Naive thymus-derived CD8-positive, alpha-beta T cell (primary cell): ENCODE measurements at regions not wholly inside any gene's neighbourhood (a gene's known extent, or its start where the extent isn't known, plus 50 kb on each side); places are given as distances from the start of the nearest gene placed in this dataset.

Source experiments
- ATAC-seq, 2 donors: fragments of 150-1000 bp; cut with Tn5 transposase in 1 of 2; sonication (Bioruptor Pico), chemical (Tn5 transposase) in 1 of 2; 1 replicate in 1 of 2; 2 replicates in 1 of 2; pipeline ENCODE4 v1.10.0; 2021; ENCODE audit warnings: mild to moderate bottlenecking in 2 of 2, moderate library complexity in 2 of 2
- POLR2A ChIA-PET: fragments of 350-600 bp; sonication (Branson Sonifier 250); formaldehyde crosslinking; loops from one replicate; lab custom pipeline; 2021; ENCODE audit warnings: antibody characterized with exemption; lab: Charles Lee
- DNase-seq, 10 donors: peaks; one replicate each; pipeline versions ENCODE4 v3.0.0 to v3.0.0-alpha.2; 2020 to 2022
- H3K27ac Mint-ChIP-seq, 10 donors: one replicate each; pipeline ENCODE4 v1.8.0; 2020 to 2022; ENCODE audit warnings: mild to moderate bottlenecking in 10 of 10, mixed read lengths in 10 of 10, moderate library complexity in 4 of 10, inconsistent platforms in 1 of 10
- H3K27me3 Mint-ChIP-seq, 5 donors: one replicate each; pipeline ENCODE4 v1.8.0; 2021 to 2022; ENCODE audit warnings: mixed read lengths in 5 of 5
- H3K36me3 Mint-ChIP-seq, 3 donors: one replicate each; pipeline ENCODE4 v1.8.0; 2020 to 2022; ENCODE audit warnings: mixed read lengths in 3 of 3, mild to moderate bottlenecking in 2 of 3, inconsistent platforms in 1 of 3
- H3K4me1 Mint-ChIP-seq, 4 donors: one replicate each; pipeline ENCODE4 v1.8.0; 2021 to 2022; ENCODE audit warnings: mixed read lengths in 4 of 4
- H3K4me3 Mint-ChIP-seq, 10 donors: one replicate each; pipeline ENCODE4 v1.8.0; 2020 to 2022; ENCODE audit warnings: mild to moderate bottlenecking in 10 of 10, mixed read lengths in 10 of 10, moderate library complexity in 6 of 10, inconsistent platforms in 1 of 10
- H3K9me3 Mint-ChIP-seq, 9 donors: one replicate each; pipeline ENCODE4 v1.8.0; 2020 to 2022; ENCODE audit warnings: mixed read lengths in 9 of 9, mild to moderate bottlenecking in 3 of 9, inconsistent platforms in 1 of 9, moderate library complexity in 1 of 9

DNA sequence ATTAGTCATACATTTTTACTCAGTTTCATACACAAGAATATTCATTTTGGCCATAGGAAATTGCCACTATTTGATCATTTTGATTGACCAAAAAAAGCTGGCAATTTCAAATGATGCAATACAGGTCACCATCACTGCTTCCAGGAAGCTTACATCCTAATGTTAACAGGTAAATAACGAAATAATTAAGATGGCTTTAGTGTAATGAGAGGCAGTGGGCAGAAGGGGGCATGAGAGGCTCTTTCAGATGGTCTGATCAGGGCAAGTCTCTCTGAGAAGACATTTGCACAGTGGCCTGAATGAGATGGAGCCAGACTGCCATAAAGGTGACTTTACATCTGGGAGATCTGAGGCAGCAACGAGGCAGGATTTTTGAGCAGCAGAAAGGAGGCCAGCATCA, 170.7 kb downstream of the SLIT2 start:
- no peaks in the 10 kb centered on the region for H3K9me3 Mint-ChIP-seq
- ATAC-seq (peak in 1 of 2 donors; percentile 44), DNase-seq (peak in 6 of 10 donors; percentile 1 to 22 (median 10))
- POLR2A ChIA-PET = no interaction called here
- no peak overlapping the region for H3K27ac Mint-ChIP-seq
- peaks cover 2 to 9% (median 2%) of the 10 kb centered on the region in 5 donors for H3K27me3 Mint-ChIP-seq
- H3K4me1 Mint-ChIP-seq = peaks cover 0 to 6% (median 4%) of the 10 kb centered on the region in 4 donors
- no peak overlapping the region for H3K4me3 Mint-ChIP-seq
- no peaks in the 10 kb centered on the region for H3K36me3 Mint-ChIP-seq

DNA sequence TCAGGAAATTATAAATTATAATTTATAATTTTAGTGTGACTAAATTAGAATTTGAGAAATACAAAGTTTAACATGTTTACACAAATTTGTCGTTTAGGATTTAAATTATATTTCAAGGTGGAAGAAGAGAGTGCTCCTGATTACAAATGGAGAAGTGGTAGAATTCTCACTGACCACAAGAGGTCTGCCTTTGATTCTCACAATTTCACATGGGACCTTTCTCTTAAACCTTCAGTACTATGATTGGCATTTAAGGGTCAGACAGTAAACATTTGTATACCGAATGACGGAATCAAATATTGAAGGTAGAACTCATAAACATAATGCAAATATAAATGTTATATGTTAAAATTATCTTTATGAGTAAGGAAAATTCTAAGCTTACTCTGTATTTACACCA, 171.7 kb downstream of the SLIT2 start:
- POLR2A ChIA-PET = no interaction called here
- no peaks in the 10 kb centered on the region for H3K36me3 Mint-ChIP-seq
- ATAC-seq = no peak
- H3K4me1 Mint-ChIP-seq = peaks cover 0 to 6% (median 4%) of the 10 kb centered on the region in 4 donors
- no peak for DNase-seq
- no peaks in the 10 kb centered on the region for H3K9me3 Mint-ChIP-seq
- H3K4me3 Mint-ChIP-seq = no peak overlapping the region
- H3K27me3 Mint-ChIP-seq = peaks cover 2 to 9% (median 2%) of the 10 kb centered on the region in 5 donors
- no peak overlapping the region for H3K27ac Mint-ChIP-seq

DNA sequence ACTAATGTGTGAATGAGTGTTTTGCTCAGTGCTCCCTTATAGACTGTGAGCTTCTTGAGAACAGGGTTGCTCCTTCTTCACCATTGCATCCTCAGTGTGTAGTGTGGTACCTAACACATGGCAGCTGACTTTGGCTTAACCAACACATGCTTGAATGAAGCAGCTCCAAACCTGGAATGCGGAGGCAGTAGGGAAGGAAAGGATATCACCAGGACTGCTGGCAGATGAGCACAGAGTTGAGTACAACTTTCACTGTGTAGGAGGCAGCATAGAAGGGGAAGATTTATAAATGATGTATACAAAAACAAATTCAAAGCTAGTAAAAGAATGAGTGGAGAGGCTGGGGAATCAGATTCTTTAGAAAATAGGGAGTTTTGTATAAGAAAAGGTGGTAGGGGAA, 174.3 kb downstream of the SLIT2 start:
- no peak overlapping the region for H3K27ac Mint-ChIP-seq
- no peak for DNase-seq
- no peak for ATAC-seq
- POLR2A ChIA-PET = no interaction called here
- no peaks in the 10 kb centered on the region for H3K9me3 Mint-ChIP-seq
- peaks cover 2 to 18% (median 2%) of the 10 kb centered on the region in 5 donors for H3K27me3 Mint-ChIP-seq
- no peaks in the 10 kb centered on the region for H3K36me3 Mint-ChIP-seq
- no peaks in the 10 kb centered on the region for H3K4me1 Mint-ChIP-seq
- no peak overlapping the region for H3K4me3 Mint-ChIP-seq

DNA sequence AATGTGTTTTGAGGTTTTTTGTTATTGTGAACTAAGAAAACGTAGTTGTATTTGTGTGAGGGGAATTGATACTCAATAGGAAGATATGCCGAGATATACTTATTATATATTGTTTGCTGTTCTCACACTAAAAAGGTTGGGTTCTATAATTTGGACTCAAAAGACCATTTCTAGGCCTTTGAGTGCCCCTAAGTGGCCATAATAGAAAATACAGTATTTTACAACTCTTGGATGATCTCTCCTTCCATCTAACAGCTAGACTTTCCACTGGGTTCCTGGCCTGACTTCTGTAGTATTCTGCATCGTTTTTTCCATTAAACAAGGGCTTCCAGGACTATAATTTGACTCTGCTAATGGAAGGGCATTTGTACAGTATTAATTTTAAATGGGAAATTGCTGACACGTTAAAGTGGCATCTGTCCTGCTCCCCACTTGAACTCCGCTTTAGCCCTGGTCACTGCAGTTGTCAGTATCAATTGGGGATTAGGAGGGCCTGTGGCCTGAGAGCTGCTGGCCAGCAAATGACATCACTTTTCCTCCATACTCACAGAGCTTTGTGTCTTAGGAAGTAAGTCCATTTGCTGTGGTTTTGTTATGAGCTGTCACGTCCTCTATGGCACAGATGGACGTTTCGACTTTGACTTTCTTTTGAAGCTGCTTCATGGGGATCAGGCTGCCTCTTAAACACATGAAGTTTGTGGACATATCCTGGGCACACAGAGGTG, 176.9 kb downstream of the SLIT2 start:
- H3K4me1 Mint-ChIP-seq = no peaks in the 10 kb centered on the region
- POLR2A ChIA-PET = no interaction called here
- H3K4me3 Mint-ChIP-seq = no peak overlapping the region
- DNase-seq (no peak), ATAC-seq (no peak)
- peaks cover 0 to 18% (median 1%) of the 10 kb centered on the region in 5 donors for H3K27me3 Mint-ChIP-seq
- no peaks in the 10 kb centered on the region for H3K9me3 Mint-ChIP-seq
- H3K27ac Mint-ChIP-seq = no peak overlapping the region
- no peaks in the 10 kb centered on the region for H3K36me3 Mint-ChIP-seq

DNA sequence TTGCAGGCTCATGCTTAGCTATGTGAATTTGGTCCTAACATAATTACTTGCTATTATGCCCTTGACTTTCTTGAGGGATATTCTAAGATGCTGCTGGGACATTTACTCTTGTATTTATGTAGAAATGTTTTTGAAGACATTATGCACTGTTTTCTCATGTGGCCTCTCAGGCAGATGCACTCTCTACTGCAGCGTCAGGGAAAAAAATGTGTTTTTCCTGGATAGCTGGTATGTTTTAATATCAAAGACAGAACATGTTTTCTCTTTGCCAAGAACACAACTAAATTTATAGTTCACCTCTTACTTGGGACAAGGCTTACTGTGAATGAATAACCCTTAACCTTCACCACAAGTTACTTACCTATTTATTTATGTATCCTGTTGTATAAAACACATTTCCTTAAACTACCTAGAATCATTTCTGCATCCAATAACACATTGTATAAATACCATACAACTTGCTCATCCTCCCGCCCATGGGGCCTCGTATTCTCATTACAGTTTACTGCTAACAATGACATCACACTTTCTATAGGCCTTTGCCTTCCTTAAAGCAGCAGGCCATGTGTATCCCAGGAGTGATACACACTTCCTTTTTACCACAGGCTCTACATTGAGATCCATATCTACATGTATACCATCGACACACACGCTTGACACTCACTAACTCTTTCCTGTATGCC, 178.7 kb downstream of the SLIT2 start:
- Mint-ChIP-seq H3K27ac (no peak overlapping the region), H3K27me3 (peaks cover 1 to 18% (median 3%) of the 10 kb centered on the region in 5 donors), H3K4me3 (no peak overlapping the region), H3K36me3 (no peaks in the 10 kb centered on the region), H3K4me1 (no peaks in the 10 kb centered on the region), H3K9me3 (no peaks in the 10 kb centered on the region)
- ATAC-seq (no peak), DNase-seq (no peak)
- POLR2A ChIA-PET = no interaction called here

DNA sequence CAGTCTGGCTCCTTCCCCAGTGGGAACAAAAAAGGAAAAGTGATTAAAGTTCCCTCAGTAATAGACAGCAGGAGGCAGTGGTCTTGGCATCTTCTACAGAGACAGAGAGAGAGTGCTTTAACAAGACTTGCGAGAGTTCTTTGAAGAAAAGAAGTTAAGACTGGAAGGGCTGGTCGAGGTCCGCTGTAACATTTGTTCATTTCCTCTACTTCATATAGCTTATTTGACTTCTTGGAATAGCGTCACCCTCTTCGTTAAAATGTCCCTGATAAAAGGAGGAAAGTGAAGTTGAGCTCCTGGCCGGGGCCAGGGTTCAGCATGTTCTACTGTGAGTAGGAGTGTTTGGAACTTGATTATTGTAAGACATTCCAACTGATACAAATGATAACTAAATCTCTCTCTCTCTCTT, 179.8 kb downstream of the SLIT2 start:
- Mint-ChIP-seq H3K4me1 (no peaks in the 10 kb centered on the region), H3K27ac (no peak overlapping the region), H3K36me3 (no peaks in the 10 kb centered on the region), H3K9me3 (no peaks in the 10 kb centered on the region), H3K4me3 (no peak overlapping the region), H3K27me3 (peaks cover 1 to 18% (median 3%) of the 10 kb centered on the region in 5 donors)
- POLR2A ChIA-PET = no interaction called here
- no peak for ATAC-seq
- no peak for DNase-seq

DNA sequence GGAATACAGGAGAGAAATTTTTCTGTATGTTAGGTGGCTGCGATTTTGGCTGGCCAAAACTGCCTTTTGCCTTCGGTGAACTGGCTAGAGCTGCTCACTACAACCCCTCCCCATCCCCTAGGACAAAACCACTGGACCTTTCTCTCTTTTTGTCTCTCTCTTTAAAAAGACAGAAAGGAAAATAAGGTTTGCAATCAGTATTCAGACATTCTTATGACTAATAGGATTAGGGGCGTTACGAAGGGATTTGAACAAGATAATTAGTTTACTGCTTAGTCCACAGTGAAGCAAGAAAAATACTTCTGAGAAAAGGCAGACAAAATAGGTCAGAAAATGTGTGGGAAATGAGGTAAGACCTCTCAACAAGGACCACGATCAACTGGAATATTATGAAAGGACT, 180.4 kb downstream of the SLIT2 start:
- DNase-seq = no peak
- POLR2A ChIA-PET = no interaction called here
- Mint-ChIP-seq H3K4me3 (no peak overlapping the region), H3K27ac (no peak overlapping the region), H3K9me3 (no peaks in the 10 kb centered on the region), H3K36me3 (no peaks in the 10 kb centered on the region), H3K4me1 (no peaks in the 10 kb centered on the region), H3K27me3 (peaks cover 1 to 18% (median 3%) of the 10 kb centered on the region in 5 donors)
- ATAC-seq = no peak

DNA sequence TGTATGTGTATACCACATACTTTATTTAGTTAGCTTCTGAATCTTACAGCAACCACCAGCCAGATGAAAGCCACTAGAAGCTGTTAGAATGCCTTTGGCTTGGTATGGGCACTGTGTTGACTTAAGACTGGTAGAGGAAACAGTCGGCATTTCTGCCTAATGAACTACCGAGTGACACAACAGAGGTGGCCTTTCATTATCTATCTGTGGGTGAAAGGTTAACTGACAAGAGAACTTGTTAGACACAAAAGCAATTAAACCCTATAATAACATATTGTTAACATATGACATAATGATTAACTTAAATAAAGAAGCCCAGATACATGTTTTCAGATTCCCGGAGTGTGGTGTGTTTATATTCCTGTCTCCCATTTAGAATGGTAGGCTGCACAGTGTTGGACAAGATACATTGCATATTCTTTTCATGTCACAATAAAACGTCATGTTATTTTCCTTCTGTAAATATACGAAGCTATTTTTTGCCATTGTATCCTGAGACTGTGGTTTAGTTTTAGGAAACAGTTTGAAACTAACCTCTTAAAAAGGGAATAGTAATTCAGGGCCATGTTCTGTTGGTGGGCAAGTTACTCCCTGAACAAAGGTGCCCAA, 181.5 kb downstream of the SLIT2 start:
- H3K36me3 Mint-ChIP-seq = no peaks in the 10 kb centered on the region
- DNase-seq (no peak), ATAC-seq (no peak)
- POLR2A ChIA-PET = no interaction called here
- no peak overlapping the region for H3K4me3 Mint-ChIP-seq
- no peaks in the 10 kb centered on the region for H3K9me3 Mint-ChIP-seq
- H3K27ac Mint-ChIP-seq = no peak overlapping the region
- peaks cover 1 to 12% (median 3%) of the 10 kb centered on the region in 5 donors for H3K27me3 Mint-ChIP-seq
- no peaks in the 10 kb centered on the region for H3K4me1 Mint-ChIP-seq

DNA sequence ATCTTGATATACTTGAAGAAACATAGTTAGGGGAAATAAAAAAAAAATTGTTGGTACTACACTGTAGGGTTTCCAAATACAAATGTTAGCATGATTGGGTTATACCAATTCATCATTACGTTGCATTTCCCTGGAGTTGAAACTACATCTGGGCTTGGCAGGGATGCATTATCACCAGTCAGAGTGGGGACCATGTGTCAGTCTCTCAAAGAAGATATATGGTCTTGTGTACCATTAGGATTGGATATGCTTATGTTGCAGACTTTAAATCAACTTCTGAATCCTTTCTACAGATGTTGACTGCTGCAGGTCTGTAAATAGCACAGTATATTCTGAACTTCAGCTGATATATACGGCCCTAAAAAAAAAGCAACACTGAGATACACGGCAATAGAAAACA, 188.5 kb downstream of the SLIT2 start:
- Mint-ChIP-seq H3K4me1 (peaks cover 0 to 2% (median 0%) of the 10 kb centered on the region in 4 donors), H3K36me3 (peaks cover 0 to 1% (median 0%) of the 10 kb centered on the region in 3 donors), H3K27me3 (peaks cover 0 to 9% (median 4%) of the 10 kb centered on the region in 5 donors), H3K4me3 (no peak overlapping the region), H3K27ac (no peak overlapping the region), H3K9me3 (peaks cover 0 to 2% (median 0%) of the 10 kb centered on the region in 9 donors)
- POLR2A ChIA-PET = no interaction called here
- no peak for ATAC-seq
- DNase-seq = no peak

DNA sequence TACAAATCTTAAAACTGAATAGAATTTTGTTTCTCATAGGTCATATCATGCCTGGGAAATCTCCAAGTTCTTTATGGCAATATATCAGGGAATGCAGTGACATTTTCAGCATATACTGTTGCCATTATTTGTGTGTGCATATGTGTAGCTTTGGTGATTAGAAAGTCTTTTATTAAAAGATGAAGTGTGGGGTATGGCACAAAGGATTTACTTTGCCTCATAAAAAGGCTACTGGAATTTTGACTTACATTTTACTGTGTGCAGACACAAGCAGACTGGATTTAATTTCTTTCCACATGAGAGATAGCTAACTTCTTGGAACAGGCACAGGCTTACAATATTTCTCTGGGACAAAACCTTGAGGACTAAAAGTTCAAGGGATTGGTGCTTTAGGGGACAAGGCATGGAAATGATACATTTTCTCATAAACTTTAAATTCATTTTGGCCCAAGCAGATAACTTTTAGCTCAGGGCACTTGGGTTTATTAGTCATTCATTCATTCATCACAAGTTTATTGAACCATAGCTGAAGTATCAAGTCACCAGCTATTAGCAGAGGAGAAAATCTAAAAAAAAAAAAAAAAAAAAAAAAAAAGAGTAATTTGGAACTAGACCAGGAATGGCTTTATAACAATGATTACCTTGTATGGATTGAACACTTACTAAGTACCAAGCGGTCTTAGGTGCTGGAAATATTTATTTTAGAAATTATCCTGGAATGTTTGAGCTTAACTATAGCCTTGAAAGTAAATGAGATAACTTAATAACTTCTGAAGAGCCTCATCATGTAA, 191.5 kb downstream of the SLIT2 start:
- no peak for ATAC-seq
- POLR2A ChIA-PET = no interaction called here
- no peak overlapping the region for H3K4me3 Mint-ChIP-seq
- DNase-seq = no peak
- peaks cover 0 to 2% (median 0%) of the 10 kb centered on the region in 9 donors for H3K9me3 Mint-ChIP-seq
- H3K27me3 Mint-ChIP-seq = peaks cover 0 to 11% (median 4%) of the 10 kb centered on the region in 5 donors
- H3K36me3 Mint-ChIP-seq = peaks cover 0 to 1% (median 0%) of the 10 kb centered on the region in 3 donors
- no peak overlapping the region for H3K27ac Mint-ChIP-seq
- H3K4me1 Mint-ChIP-seq = peaks cover 0 to 2% (median 0%) of the 10 kb centered on the region in 4 donors

DNA sequence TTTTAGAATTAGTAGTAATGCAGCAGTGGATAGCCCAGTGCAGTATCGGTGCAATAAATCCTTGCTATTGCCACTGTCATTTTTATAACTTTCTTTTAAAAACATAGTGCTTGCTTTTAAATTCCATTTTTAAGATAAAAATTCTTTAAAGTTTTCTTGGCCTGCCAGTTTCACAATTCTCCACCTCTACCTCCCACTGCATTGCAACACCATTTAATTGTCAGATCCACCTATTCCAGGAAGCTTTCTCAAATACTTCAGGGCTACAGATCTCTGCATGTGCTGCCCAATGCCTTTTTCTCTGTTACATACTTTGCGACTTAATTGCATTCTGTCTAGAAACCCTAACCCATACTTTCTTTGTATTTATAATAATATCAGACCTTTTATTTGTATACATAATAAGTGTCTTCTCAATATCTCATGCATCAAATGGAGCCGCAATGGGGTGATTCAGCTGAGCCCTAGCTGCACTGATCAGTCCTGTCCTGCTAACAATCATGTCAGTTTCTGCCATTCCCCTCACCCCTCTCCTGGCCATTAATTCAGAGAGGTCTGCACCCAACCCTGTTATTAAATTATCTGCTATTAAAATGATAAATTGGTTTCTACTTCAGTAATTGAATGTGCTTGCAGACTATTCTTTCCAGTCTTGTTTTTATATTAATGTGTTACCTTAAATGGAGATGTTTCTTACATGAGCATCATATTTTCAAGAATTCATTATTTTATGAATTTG, 193.1 kb downstream of the SLIT2 start:
- Mint-ChIP-seq H3K36me3 (no peaks in the 10 kb centered on the region), H3K9me3 (peaks cover 0 to 2% (median 0%) of the 10 kb centered on the region in 9 donors), H3K4me1 (peaks cover 0 to 2% (median 0%) of the 10 kb centered on the region in 4 donors), H3K27ac (no peak overlapping the region), H3K27me3 (peaks cover 0 to 11% (median 3%) of the 10 kb centered on the region in 5 donors), H3K4me3 (no peak overlapping the region)
- DNase-seq (no peak), ATAC-seq (no peak)
- POLR2A ChIA-PET = no interaction called here
